22Rv1 (cell line): ENCODE measurements at regions not wholly inside any gene's neighbourhood (a gene's known extent, or its start where the extent isn't known, plus 50 kb on each side); places are given as distances from the start of the nearest gene placed in this dataset.
"Not testable (repeated sequence)": the region's sequence is repeated elsewhere in the genome, so short reads cannot be mapped to it uniquely, and the experiment has no call there.

ENCODE experiments used
- H3K27ac ChIP-seq: fragments of 450-650 bp; 2 replicates; pipeline ENCODE4 v1.5.1; 2017
- ZFX ChIP-seq: fragments of 450-650 bp; IDR thresholded peaks from 2 replicates; pipeline ENCODE4 v1.6.1; 2017; ENCODE audit warnings: antibody characterized with exemption, borderline replicate concordance
- TF ChIP-seq, protein P1 (sequence below): fragments of 450-650 bp; IDR thresholded peaks from 2 replicates; pipeline ENCODE4 v1.5.1; 2017; ENCODE audit warnings: mild to moderate bottlenecking

DNA sequence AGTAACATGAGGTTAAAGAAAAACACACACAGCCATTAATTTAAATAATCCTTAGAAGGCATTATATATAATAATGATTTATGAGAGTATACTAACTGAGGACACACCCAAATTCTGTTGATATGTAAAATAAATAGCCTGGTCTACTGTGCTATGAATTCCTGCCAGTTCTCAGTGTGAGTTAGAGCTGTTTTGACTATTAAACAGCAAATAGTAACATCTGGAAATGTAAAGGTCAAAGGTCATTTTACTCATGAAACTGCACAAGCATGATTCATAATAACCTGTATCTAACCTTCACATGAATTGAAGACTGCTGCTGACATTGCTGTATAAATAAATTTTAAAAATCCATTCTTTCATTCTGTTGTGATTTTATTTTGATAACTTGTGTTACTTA is 966.7 kb downstream of the SLC6A15 start:
- no peak overlapping the region for H3K27ac ChIP-seq

DNA sequence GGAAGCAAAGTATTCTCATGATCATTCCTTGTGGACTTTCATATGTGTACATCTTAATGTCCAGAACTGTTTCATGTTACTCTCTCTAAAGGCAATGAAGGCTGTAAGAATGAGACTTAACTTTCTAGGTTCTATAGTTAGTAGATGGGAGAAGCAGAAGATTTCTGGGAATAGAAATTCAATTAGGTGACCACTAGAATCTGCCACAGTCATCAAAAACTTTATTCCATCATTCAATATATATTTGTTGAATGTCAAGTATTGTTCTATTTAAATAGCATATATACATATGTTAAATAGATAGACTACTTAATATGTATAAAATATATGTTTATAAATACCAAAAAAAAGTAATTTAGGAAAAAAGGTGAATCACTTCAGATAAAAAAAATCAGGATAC is 972.9 kb downstream of the SLC6A15 start:
- no peak for TF ChIP-seq ZFX
- TF ChIP-seq, protein P1, sequence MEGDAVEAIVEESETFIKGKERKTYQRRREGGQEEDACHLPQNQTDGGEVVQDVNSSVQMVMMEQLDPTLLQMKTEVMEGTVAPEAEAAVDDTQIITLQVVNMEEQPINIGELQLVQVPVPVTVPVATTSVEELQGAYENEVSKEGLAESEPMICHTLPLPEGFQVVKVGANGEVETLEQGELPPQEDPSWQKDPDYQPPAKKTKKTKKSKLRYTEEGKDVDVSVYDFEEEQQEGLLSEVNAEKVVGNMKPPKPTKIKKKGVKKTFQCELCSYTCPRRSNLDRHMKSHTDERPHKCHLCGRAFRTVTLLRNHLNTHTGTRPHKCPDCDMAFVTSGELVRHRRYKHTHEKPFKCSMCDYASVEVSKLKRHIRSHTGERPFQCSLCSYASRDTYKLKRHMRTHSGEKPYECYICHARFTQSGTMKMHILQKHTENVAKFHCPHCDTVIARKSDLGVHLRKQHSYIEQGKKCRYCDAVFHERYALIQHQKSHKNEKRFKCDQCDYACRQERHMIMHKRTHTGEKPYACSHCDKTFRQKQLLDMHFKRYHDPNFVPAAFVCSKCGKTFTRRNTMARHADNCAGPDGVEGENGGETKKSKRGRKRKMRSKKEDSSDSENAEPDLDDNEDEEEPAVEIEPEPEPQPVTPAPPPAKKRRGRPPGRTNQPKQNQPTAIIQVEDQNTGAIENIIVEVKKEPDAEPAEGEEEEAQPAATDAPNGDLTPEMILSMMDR = no peak
- no peak overlapping the region for H3K27ac ChIP-seq

More for the DNA sequence above, 966.7 kb downstream of the SLC6A15 start:
- TF ChIP-seq ZFX = no peak
- TF ChIP-seq, protein P1 = no peak

DNA sequence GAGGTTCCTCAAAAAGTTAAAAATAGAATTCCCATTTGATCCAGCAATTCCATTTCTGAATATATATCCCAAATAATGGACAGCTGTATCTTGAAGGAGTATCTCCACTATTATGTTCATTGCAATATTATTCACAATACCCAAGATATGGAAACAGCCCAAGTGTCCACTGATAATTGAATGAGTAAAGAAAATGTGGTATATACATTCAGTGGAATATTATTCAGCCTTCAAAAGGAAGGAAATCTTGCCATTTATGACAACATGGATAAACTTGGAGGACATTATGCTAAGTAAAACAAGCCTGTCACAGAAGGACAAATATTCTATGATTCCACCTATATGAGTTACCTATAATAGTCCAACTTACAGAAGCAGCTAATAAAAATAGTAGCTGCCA is 979.0 kb downstream of the SLC6A15 start:
- H3K27ac ChIP-seq = no peak overlapping the region
- TF ChIP-seq, protein P1 = no peak
- TF ChIP-seq ZFX = no peak

DNA sequence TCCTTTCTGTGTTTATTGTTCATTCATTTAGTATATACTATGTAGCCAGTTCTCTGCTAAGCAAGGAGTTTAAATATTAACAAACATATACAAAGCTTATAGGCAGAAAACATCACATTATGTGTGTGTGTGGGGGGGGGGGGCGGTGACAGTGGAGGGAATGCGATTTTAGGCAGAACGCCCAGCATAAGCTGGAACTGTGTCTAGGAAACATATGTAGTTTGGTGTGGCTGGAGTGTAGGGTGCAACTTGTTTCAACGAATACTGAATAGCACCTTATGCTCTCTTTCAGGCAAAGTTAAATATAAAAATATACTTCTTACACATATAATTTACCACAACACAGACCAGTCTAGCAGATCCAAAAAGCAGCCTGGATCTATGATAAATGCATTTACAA is 980.6 kb downstream of the SLC6A15 start:
- H3K27ac ChIP-seq = no peak overlapping the region
- TF ChIP-seq, protein P1 = no peak
- TF ChIP-seq ZFX = no peak

DNA sequence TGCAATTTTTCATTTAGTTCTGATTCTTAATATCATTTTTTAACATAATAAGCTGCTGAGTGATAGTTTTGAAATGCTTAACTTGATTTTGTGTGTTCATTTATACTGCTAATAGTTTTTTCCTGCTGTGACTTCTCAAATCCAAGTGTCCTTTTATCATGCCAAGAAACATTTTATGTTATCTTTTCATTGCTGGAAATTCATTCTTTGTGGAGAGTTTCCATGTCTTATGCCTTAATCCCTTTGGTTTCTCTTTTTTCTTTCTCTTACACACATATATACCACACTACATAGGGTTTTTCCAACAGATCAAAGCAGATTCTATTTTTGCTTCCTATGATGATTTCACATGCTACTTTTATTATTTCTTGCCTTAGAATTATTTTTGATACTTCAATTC is 981.1 kb downstream of the SLC6A15 start:
- TF ChIP-seq ZFX = no peak
- TF ChIP-seq, protein P1 = no peak
- no peak overlapping the region for H3K27ac ChIP-seq

DNA sequence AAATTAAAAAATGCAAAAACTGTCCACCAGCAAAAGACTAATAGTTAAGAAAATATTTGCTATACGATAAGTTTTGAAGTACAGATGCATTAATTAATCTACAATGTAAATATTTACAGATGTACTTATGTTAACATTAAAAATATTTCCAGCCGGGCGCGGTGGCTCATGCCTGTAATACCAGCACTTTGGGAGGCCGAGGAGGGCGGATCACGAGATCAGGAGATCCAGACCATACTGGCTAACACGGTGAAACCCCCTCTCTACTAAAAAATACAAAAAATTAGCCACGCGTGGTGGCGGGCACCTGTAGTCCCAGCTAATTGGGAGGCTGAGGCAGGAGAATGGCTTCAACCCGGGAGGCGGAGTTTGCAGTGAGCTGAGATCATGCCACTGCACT is 982.8 kb downstream of the SLC6A15 start:
- not testable (repeated sequence) for H3K27ac ChIP-seq

DNA sequence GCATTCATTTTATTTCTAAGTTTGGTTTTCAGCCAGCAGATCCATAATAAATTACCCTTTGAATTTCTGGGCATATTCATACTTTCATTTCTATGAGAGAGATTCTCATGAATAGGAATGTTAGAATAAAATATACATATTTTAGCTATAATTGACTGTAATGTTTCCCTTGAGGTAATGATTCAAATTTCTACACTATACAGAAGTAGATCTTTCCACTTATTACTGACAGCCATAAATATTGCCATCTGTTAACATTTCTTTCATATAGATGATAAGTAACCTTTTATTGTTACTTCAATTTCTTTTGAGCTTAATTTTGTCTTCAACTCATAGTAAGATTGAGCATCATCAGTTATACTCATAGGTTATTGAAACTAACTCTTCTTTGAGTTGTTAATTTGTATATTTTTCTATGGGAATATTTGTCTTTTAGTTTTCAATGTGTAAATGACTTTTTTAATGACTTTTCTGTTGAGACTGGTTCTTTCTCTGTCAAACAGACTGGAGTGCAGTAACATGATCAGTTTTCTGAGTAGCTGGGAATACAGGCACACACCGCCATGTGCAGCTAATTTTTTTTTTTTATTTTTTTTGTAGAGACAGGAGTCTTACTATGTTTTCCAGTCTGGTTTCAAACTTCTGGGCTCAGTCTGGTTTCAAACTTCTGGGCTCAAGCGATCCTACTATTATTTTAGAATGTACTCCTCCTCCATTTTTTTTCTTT is 991.6 kb downstream of the SLC6A15 start:
- H3K27ac ChIP-seq = no peak overlapping the region
- TF ChIP-seq ZFX = no peak
- TF ChIP-seq, protein P1 = no peak

DNA sequence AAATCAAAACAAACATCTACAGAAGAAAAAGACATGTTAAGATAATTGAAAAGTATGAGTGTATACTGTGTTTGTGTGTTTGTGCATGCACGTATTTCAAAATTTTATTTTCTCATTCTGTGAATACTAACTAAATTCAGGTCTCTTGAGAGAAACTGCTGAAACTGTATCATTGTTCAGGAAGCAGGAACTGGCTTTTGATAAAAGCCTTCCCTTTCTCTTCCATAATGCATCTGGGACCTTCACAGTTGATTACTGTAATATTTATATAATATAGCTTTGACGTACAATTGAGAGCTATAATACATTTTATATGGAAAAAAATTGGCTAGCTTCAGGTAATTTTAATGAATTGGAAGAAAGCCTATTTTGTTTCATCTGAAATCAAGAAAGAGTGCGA is 993.5 kb downstream of the SLC6A15 start:
- no peak overlapping the region for H3K27ac ChIP-seq
- TF ChIP-seq, protein P1 = no peak
